ENCODE measurements at regions not wholly inside any gene's neighbourhood (a gene's known extent, or its start where the extent isn't known, plus 50 kb on each side); places are given as distances from the start of the nearest gene placed in this dataset.

DNA sequence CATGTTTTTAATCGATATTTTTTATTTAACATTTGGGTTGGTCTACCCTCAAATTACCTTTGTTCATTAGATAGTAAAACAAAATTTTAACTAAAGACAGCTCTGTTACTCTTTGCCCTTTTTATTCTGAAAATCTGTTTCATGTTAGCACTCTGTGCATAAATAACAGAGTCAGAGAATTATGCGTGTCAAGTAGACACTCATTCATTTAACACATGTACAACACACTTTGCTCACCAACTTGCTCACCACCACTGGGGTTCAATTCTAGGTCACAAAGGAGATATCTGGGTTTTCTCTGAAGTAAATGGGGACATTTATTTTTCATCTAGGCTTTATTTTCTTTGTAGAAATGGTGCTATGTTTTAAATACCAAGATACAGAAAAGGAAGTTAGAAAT, 457.4 kb upstream of the SEMA3D start:
- no peaks in the 10 kb centered on the region for H3K36me3 ChIP-seq (ENCODE audit: control insufficient read depth, low read length)
- no peaks in the 10 kb centered on the region for H3K79me2 ChIP-seq (ENCODE audit: control insufficient read depth, low read length)
- H3K27ac ChIP-seq (ENCODE audit: low read depth, low read length) = no peak overlapping the region
- no peaks in the 10 kb centered on the region for H3K4me1 ChIP-seq (ENCODE audit: control insufficient read depth, low read length)
- no peaks in the 10 kb centered on the region for H3K9me2 ChIP-seq (replicated peaks; ENCODE audit: control insufficient read depth, low read length)
- H4K20me1 ChIP-seq (ENCODE audit: control insufficient read depth, insufficient read depth, low read depth, low read length) = no peaks in the 10 kb centered on the region
- no peaks in the 10 kb centered on the region for H3K9me3 ChIP-seq (ENCODE audit: control insufficient read depth, insufficient read depth, low read length)
- H3K4me3 ChIP-seq (ENCODE audit: low read length) = no peak overlapping the region
- no peak overlapping the region for H3K4me2 ChIP-seq (ENCODE audit: low read length)
- no peaks in the 10 kb centered on the region for H3K27me3 ChIP-seq (ENCODE audit: control insufficient read depth, low read length)
- H3F3A ChIP-seq (ENCODE audit: control insufficient read depth, insufficient read depth) = no peaks in the 10 kb centered on the region
- TF ChIP-seq CTCF (IDR thresholded peaks at IDR 0.05; ENCODE audit: low read depth, low read length, poor library complexity, severe bottlenecking) = no peak
- no peak for TF ChIP-seq EZH2phosphoT487 (IDR thresholded peaks at IDR 0.05; ENCODE audit: borderline replicate concordance, low read length)

DNA sequence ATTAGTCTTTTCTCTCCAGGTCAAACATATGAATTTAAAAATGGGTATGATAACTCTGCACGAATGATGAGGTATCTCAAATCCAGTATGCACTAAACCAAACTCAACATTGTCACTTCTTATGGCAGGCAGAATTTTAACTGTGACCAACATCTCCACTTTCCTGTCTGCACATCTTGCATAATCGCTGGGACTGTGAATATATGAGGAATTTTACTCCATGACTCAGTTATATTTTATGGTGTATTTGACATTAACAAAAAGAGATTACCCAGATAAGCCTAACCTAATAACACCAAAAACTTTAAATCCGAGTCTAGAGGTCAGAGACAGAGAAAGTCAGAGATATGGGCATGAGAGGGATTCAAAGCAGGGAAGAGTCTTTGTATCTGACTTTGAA, 454.5 kb upstream of the SEMA3D start:
- Histone ChIP-seq H3K4me2 (ENCODE audit: low read length) (no peak overlapping the region), H3K9me2 (replicated peaks; ENCODE audit: control insufficient read depth, low read length) (no peaks in the 10 kb centered on the region), H3F3A (ENCODE audit: control insufficient read depth, insufficient read depth) (no peaks in the 10 kb centered on the region), H4K20me1 (ENCODE audit: control insufficient read depth, insufficient read depth, low read depth, low read length) (no peaks in the 10 kb centered on the region), H3K27ac (ENCODE audit: low read depth, low read length) (no peak overlapping the region), H3K4me1 (ENCODE audit: control insufficient read depth, low read length) (no peaks in the 10 kb centered on the region), H3K79me2 (ENCODE audit: control insufficient read depth, low read length) (no peaks in the 10 kb centered on the region), H3K4me3 (ENCODE audit: low read length) (no peak overlapping the region), H3K36me3 (ENCODE audit: control insufficient read depth, low read length) (no peaks in the 10 kb centered on the region), H3K9me3 (ENCODE audit: control insufficient read depth, insufficient read depth, low read length) (no peaks in the 10 kb centered on the region), H3K27me3 (ENCODE audit: control insufficient read depth, low read length) (no peaks in the 10 kb centered on the region)
- TF ChIP-seq CTCF (IDR thresholded peaks at IDR 0.05; ENCODE audit: low read depth, low read length, poor library complexity, severe bottlenecking) (no peak), EZH2phosphoT487 (IDR thresholded peaks at IDR 0.05; ENCODE audit: borderline replicate concordance, low read length) (no peak)

GRCh38 chr7:85638394-85638793, 451.5 kb upstream of the SEMA3D start:
- no peak for TF ChIP-seq CTCF (IDR thresholded peaks at IDR 0.05; ENCODE audit: low read depth, low read length, poor library complexity, severe bottlenecking)
- TF ChIP-seq EZH2phosphoT487 (IDR thresholded peaks at IDR 0.05; ENCODE audit: borderline replicate concordance, low read length) = no peak
- no peaks in the 10 kb centered on the region for H3K9me2 ChIP-seq (replicated peaks; ENCODE audit: control insufficient read depth, low read length)
- H3K27ac ChIP-seq (ENCODE audit: low read depth, low read length) = no peak overlapping the region
- H3K36me3 ChIP-seq (ENCODE audit: control insufficient read depth, low read length) = no peaks in the 10 kb centered on the region
- no peaks in the 10 kb centered on the region for H3K79me2 ChIP-seq (ENCODE audit: control insufficient read depth, low read length)
- H3K9me3 ChIP-seq (ENCODE audit: control insufficient read depth, insufficient read depth, low read length) = no peaks in the 10 kb centered on the region
- H3K27me3 ChIP-seq (ENCODE audit: control insufficient read depth, low read length) = no peaks in the 10 kb centered on the region
- H3F3A ChIP-seq (ENCODE audit: control insufficient read depth, insufficient read depth) = no peaks in the 10 kb centered on the region
- no peak overlapping the region for H3K4me2 ChIP-seq (ENCODE audit: low read length)
- no peaks in the 10 kb centered on the region for H4K20me1 ChIP-seq (ENCODE audit: control insufficient read depth, insufficient read depth, low read depth, low read length)
- no peaks in the 10 kb centered on the region for H3K4me1 ChIP-seq (ENCODE audit: control insufficient read depth, low read length)
- H3K4me3 ChIP-seq (ENCODE audit: low read length) = no peak overlapping the region

- Histone ChIP-seq H3K9me2 (replicated peaks; ENCODE audit: control insufficient read depth, low read length) (no peaks in the 10 kb centered on the region), H3K4me2 (ENCODE audit: low read length) (no peak overlapping the region), H3F3A (ENCODE audit: control insufficient read depth, insufficient read depth) (no peaks in the 10 kb centered on the region), H3K4me1 (ENCODE audit: control insufficient read depth, low read length) (no peaks in the 10 kb centered on the region), H3K4me3 (ENCODE audit: low read length) (no peak overlapping the region), H3K36me3 (ENCODE audit: control insufficient read depth, low read length) (no peaks in the 10 kb centered on the region), H3K27ac (ENCODE audit: low read depth, low read length) (no peak overlapping the region), H3K9me3 (ENCODE audit: control insufficient read depth, insufficient read depth, low read length) (no peaks in the 10 kb centered on the region), H4K20me1 (ENCODE audit: control insufficient read depth, insufficient read depth, low read depth, low read length) (no peaks in the 10 kb centered on the region), H3K79me2 (ENCODE audit: control insufficient read depth, low read length) (no peaks in the 10 kb centered on the region), H3K27me3 (ENCODE audit: control insufficient read depth, low read length) (no peaks in the 10 kb centered on the region)
- TF ChIP-seq CTCF (IDR thresholded peaks at IDR 0.05; ENCODE audit: low read depth, low read length, poor library complexity, severe bottlenecking) (no peak), EZH2phosphoT487 (IDR thresholded peaks at IDR 0.05; ENCODE audit: borderline replicate concordance, low read length) (no peak)
Observed at GRCh38 chr7:85634951-85635350, 448.1 kb upstream of the SEMA3D start.
